Mucosa of rectum (tissue), 2 donors: ENCODE measurements at regions not wholly inside any gene's neighbourhood (a gene's known extent, or its start where the extent isn't known, plus 50 kb on each side); places are given as distances from the start of the nearest gene placed in this dataset.

Experiments
- H3K27ac ChIP-seq, 2 donors: one replicate each; pipeline ENCODE4 v1.7.0; 2013; ENCODE audit warnings: inconsistent platforms in 2 of 2, low read depth in 2 of 2, low read length in 2 of 2
- H3K27me3 ChIP-seq, 2 donors: one replicate each; pipeline ENCODE4 v1.7.0; 2013; ENCODE audit warnings: low read length in 2 of 2; ENCODE audit not compliant: control insufficient read depth in 2 of 2, insufficient read depth in 2 of 2
- H3K36me3 ChIP-seq, 2 donors: one replicate each; pipeline ENCODE4 v1.7.0; 2013; ENCODE audit warnings: low read length in 2 of 2; ENCODE audit not compliant: control insufficient read depth in 2 of 2, insufficient read depth in 2 of 2
- H3K4me1 ChIP-seq, 2 donors: one replicate each; pipeline ENCODE4 v1.7.0; 2013; ENCODE audit warnings: low read length in 2 of 2, mild to moderate bottlenecking in 1 of 2; ENCODE audit not compliant: control insufficient read depth in 2 of 2, insufficient read depth in 2 of 2
- H3K4me3 ChIP-seq, 2 donors: one replicate each; pipeline ENCODE4 v1.7.0; 2013; ENCODE audit warnings: low read length in 2 of 2
- H3K9ac ChIP-seq, 2 donors: one replicate each; pipeline ENCODE4 v1.7.0; 2013; ENCODE audit warnings: low read length in 2 of 2, low read depth in 1 of 2, mild to moderate bottlenecking in 1 of 2
- H3K9me3 ChIP-seq, 2 donors: one replicate each; pipeline ENCODE4 v1.7.0; 2013; ENCODE audit warnings: low read length in 2 of 2; ENCODE audit not compliant: control insufficient read depth in 2 of 2
- donor health status: healthy.
- donor health status: Normal muscosa, but diverticular disease.

DNA sequence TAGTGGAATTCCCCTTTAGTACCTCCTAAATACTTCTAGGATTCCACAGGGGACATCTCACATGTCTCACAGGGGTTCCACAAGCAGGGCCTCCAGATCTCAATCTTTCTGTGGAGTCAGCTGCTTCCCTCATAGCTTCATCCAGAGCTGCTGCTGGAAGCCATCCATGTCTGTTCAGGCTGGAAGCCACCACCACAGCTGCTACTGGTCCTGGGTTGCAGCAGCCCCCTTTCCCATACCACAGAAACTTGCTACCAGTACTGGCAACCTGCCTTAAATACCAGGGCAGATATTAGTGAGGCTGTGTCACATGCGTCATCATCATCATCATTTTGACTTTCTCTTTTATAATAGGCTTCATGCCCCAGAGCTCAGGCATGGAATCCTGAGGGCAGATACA lies 242.7 kb upstream of the NCAM1 start:
- no peaks in the 10 kb centered on the region for H3K27me3 ChIP-seq
- H3K9ac ChIP-seq: no peak overlapping the region
- H3K27ac ChIP-seq: no peak overlapping the region
- H3K36me3 ChIP-seq: no peaks in the 10 kb centered on the region
- H3K4me3 ChIP-seq: no peak overlapping the region
- no peaks in the 10 kb centered on the region for H3K4me1 ChIP-seq
- no peaks in the 10 kb centered on the region for H3K9me3 ChIP-seq

DNA sequence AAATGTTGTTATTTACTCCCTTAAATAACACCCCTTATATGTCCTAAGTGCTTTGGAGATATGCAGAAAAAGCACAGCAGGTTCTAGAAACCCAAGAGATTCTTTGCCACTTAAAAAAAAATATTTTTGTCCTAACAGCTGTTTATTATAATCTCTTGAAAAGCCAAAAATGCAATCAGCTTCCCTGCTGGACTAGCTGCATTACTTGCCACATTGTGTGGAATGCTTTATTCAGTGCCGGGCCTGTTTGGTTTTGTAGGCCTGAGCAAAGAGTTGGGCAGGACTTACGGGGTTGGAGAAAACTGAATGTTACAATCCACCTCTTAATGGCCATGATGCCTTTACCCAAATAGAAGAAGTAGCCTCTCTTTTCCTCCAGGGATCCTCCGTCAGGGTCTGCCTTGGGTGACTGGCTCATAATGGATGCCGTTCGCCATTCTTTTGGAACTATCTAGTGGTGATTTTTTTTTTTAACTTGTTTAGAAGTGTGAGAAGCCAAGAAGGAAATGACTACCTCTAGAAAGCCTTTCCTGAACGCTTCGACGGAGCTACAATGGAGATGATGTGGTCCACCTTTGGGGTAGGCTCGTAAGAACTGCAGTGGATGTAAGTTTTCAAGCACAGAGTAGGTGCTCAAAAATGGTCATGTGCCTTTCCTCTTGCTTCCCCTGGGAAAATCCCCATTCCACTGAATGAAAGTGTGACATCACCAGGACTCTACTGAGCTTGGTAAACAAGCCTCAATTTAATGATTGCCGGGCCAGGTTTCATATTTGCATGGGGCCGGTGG lies 241.3 kb upstream of the NCAM1 start:
- Histone ChIP-seq H3K4me1 (no peaks in the 10 kb centered on the region), H3K36me3 (no peaks in the 10 kb centered on the region), H3K4me3 (no peak overlapping the region), H3K9me3 (no peaks in the 10 kb centered on the region), H3K27ac (no peak overlapping the region), H3K27me3 (no peaks in the 10 kb centered on the region), H3K9ac (no peak overlapping the region)

DNA sequence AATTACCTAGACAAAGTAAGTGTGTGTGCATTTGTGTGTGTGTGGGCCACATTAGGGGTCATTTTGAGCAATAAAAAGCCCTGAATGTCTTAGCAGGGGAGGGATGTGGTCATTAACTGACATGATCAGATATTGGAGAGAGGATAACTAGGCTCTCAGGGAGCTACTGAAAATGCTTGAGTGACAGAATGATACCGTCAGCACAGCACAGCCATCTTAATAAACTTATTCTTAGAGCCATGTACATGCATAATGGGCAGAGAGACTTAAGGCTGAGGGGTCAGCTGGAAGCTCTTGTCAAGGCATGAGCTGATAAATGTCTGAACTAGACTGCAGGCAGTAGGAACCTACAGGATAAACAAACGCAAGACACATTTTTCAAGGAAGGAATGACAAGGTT lies 239.1 kb upstream of the NCAM1 start:
- H3K9ac ChIP-seq: no peak overlapping the region
- no peaks in the 10 kb centered on the region for H3K36me3 ChIP-seq
- no peak overlapping the region for H3K4me3 ChIP-seq
- H3K4me1 ChIP-seq: no peaks in the 10 kb centered on the region
- H3K9me3 ChIP-seq: no peaks in the 10 kb centered on the region
- H3K27me3 ChIP-seq: no peaks in the 10 kb centered on the region
- H3K27ac ChIP-seq: no peak overlapping the region

DNA sequence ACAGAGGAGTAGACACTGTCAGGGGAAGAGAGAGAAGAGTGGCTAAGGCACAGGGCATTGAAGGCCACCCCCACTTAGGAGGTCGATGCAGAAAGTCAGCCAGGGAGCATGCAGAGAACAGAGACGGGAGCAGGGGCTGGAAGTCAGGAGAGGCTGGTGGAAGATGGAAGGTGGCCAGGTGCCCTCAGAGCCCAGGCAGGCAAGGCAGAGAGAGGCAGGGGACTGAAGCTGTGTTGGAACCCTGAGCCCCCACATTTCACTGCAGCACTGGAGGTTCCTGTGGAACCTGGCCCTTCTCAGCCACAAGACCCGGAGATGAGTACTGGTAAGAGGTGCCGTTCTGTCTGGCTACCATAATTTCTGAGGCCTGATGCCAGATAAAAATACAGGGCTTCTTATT lies 238.3 kb upstream of the NCAM1 start:
- Histone ChIP-seq H3K9me3 (no peaks in the 10 kb centered on the region), H3K4me1 (no peaks in the 10 kb centered on the region), H3K4me3 (no peak overlapping the region), H3K36me3 (no peaks in the 10 kb centered on the region), H3K27ac (no peak overlapping the region), H3K27me3 (no peaks in the 10 kb centered on the region), H3K9ac (no peak overlapping the region)

DNA sequence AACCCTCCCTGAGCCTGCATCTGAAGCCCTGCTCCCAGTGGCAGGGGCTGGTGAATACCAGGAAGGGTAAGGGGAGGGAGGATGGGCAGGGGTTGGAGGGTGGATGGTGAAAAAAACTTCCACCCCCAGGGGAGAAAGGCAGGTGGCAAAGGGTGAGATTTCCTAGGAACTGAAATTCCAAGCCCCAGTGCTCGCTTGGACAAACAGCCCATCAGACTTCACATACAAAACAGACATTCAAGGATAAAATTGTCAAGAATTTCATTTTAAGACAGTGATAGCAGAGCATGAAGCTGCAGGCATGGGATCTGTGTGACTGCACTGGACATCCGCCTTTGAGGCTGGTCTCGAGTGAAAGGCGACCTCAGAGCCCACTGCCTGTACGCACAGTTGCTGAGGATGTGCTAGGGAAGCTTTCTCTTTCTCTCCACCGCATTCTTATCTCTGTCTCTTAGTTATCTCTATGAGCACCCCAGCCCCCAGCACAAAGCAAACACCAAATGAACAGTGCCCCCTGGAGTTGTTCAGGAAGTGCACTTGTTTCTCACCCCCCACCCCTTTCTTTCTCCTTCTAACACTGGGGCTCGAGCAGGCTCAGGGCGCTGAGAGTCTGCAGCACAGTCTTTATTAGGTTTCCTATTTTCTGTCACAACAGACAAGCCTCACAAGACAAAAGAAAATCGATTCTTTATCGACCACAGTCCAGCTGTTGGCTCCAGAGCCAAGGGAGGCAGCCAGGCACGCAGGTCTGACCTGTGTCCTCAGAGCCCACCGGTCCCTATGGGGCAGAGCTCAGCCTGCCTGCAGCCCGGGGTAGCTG lies 237.3 kb upstream of the NCAM1 start:
- Histone ChIP-seq H3K4me1 (no peaks in the 10 kb centered on the region), H3K27me3 (no peaks in the 10 kb centered on the region), H3K36me3 (no peaks in the 10 kb centered on the region), H3K9ac (no peak overlapping the region), H3K4me3 (no peak overlapping the region), H3K27ac (no peak overlapping the region), H3K9me3 (no peaks in the 10 kb centered on the region)

DNA sequence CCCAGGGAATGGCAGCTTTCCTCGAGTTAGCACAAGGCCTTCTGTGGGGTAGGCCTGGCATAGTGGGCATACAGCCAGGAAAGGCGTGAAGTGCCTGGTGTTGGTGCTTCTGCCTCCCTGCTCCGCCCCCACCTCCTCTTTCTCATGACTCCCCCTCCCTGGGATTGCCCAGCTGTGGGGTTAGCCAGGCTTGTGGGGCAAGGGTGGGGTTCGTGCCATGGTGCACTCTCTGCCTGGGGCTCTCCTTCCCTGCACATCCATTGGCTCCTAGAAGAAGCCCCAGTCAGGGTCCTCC lies 236.8 kb upstream of the NCAM1 start:
- H3K36me3 ChIP-seq: no peaks in the 10 kb centered on the region
- H3K4me1 ChIP-seq: no peaks in the 10 kb centered on the region
- H3K9me3 ChIP-seq: no peaks in the 10 kb centered on the region
- no peak overlapping the region for H3K27ac ChIP-seq
- H3K27me3 ChIP-seq: no peaks in the 10 kb centered on the region
- no peak overlapping the region for H3K4me3 ChIP-seq
- H3K9ac ChIP-seq: no peak overlapping the region

DNA sequence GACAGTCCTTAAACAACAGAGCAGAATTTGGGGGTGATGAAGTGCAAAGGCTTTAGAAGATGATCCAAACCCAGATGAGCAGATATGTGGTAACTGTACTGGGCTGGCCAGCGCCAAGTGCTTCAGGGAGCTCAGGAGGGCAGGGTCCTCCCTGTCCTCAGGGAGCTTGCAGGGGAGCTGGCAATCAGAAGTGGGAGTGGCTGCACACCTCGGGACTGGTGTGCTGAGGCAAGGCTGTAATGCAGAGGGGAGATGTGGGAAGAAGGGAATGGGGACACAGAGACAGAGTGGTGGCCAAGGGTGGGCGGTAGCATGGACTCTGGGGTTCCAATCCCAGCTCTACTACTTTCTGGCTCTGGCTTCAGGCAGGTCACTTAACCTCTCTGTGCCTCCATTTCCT lies 235.6 kb upstream of the NCAM1 start:
- no peaks in the 10 kb centered on the region for H3K27me3 ChIP-seq
- no peaks in the 10 kb centered on the region for H3K36me3 ChIP-seq
- H3K4me3 ChIP-seq: no peak overlapping the region
- H3K9me3 ChIP-seq: no peaks in the 10 kb centered on the region
- H3K27ac ChIP-seq: no peak overlapping the region
- no peaks in the 10 kb centered on the region for H3K4me1 ChIP-seq
- H3K9ac ChIP-seq: no peak overlapping the region

DNA sequence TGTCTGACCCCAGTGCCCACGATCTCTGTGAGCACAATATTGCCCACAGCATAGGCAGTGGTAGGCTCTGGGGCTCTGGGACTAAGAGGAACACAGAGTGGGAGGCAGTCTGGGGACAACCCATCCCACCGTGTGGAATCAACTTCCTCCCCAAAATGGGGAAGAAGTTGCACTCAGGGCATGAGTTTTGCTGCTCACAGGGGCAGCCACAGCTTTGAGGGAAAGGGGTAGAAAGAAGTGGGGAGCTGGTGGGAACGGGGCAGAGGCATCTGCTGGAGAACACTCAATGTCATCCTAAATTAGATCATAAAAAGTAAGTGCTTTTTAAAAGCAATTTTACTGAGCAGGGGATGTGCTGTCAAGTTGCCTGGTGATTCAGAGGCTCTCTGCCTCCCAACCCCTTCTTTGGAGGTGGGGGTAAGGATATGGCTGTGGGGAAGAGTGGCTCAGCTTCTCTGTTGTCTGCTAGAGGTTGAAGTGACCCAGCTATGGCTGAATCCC lies 233.8 kb upstream of the NCAM1 start:
- no peaks in the 10 kb centered on the region for H3K4me1 ChIP-seq
- H3K9me3 ChIP-seq: no peaks in the 10 kb centered on the region
- no peak overlapping the region for H3K27ac ChIP-seq
- H3K27me3 ChIP-seq: no peaks in the 10 kb centered on the region
- H3K4me3 ChIP-seq: no peak overlapping the region
- H3K36me3 ChIP-seq: no peaks in the 10 kb centered on the region
- H3K9ac ChIP-seq: no peak overlapping the region

DNA sequence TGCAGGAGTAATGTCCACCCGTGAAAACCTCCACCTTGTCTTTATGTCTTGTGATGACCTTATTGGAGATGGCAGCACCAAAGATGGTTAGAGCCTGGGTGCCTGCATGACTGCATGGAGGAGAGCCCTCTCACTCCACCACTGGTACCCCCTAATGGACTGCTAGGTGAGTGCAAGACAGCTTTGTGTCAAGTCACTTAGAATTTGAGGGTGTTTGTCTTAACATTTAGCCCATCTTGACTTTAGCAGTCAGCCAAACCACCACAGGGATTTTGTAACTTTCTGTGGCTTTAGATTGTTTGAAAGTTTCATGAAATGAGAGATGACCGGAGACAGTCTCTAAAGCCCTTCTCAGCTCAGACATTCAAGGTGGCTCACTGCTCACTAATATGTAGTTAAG lies 232.9 kb upstream of the NCAM1 start:
- Histone ChIP-seq H3K27me3 (no peaks in the 10 kb centered on the region), H3K9me3 (no peaks in the 10 kb centered on the region), H3K9ac (no peak overlapping the region), H3K36me3 (no peaks in the 10 kb centered on the region), H3K4me1 (no peaks in the 10 kb centered on the region), H3K4me3 (no peak overlapping the region), H3K27ac (no peak overlapping the region)

DNA sequence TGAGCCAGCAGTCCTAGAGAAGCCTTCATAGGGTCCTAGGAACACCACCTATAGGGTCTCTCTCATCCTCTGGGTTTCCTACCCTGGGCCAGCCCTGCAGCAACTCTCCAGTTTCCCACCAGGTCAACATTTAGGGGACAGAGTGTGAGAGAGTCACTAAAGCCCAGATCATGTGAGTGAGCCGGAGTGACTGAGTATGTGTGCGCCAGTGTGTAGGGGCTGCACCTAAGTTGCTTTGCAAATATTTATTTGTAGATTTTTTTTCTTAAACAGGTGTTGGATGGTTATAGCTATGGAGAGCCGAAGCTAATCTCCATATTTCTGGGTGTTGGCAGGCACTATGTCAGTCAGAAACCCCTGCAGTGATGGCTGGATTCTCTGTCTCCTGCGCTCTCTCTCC lies 232.5 kb upstream of the NCAM1 start:
- no peaks in the 10 kb centered on the region for H3K9me3 ChIP-seq
- H3K9ac ChIP-seq: no peak overlapping the region
- H3K36me3 ChIP-seq: no peaks in the 10 kb centered on the region
- H3K4me1 ChIP-seq: no peaks in the 10 kb centered on the region
- H3K27me3 ChIP-seq: no peaks in the 10 kb centered on the region
- H3K27ac ChIP-seq: no peak overlapping the region
- H3K4me3 ChIP-seq: no peak overlapping the region
